Globus pallidus (tissue), 1 donor: ENCODE measurements at regions not wholly inside any gene's neighbourhood (a gene's known extent, or its start where the extent isn't known, plus 50 kb on each side); places are given as distances from the start of the nearest gene placed in this dataset.

Experiments
- DNase-seq: peaks from one replicate; pipeline ENCODE4 v3.0.0-alpha.2; 2015; ENCODE audit warnings: low spot score

DNA sequence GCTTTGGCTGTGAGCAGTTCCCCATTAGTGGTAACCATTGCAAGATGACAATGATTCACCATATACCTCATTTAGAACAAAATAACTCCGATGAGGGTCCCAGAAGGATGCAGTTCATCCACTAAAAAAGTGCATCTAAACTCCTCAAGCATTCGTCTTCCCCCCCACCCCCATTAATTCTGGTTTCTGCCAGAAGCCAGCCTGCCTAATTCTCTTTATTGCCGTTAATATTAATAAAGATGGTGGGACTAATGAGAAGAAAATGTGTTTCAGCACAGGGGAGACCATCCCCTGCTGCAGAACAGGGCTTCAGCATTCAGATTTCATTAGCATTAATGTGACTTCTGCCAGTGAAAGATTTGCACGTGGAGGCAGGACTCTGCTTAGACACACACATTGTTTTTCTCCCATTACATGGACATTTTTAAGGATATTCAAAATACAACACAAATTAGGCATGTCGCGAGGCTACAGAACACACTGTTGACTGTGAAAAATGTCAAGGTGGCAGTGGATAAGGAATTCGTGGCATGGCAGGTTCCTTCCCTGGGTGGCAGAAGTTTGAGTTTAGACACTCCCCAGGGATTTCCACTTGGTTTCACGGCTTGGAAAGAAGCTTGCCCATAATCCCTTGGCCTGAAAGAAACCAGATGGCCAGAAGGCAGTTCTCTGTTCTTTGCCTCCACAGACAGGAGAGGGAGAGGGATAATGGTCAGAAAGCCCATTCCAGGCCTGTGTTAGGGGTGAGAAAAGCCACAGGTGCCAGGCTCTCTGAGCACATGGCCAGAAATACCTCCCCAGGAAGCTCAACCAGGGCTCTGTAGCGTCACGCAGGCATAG lies 236.5 kb downstream of the FOXO1 start:
- no peak for DNase-seq

DNA sequence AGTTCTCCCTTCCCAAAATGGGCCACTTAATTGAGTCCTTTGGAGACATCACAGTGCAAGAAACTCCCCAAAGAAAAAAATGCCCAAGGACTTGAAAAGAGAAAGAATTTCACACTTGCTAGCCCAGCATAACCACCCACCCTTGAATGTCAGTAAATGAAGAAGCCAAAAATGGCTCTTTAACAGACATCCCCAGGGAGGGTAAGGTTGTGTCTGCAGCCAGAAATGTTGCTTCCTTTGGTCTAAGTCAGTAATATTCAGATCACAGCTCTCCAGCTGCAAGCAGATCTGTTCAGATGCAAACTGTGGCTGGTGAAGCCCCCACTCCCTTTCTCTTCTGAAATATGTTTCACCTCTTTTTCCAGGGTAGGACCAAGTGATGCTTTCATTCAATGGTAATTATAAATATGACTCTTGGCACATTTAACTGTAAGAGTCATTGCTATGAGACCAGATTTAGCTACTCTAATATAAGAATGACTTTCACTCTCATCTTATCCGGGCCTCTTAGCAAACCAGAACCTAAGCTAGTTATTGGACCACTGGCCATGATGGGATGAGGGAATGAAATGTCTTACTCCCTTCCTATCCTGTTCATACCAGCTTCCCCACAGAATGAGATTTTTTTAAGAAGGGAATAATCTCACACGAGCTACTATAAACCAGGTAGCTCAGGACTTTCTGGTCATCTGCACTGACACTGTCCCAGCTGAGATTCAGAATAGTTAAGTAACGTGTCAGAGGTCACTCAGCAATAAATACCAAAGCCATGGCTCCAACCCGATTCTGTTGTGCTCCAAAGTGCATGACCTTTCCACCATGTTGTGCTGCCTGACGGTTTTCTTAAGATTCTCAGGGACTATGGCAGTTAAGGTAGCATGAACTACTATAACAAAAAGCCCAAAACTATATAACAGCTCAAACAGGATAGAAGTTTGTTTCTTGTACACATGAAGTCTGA lies 234.1 kb downstream of the FOXO1 start:
- DNase-seq, result no peak

DNA sequence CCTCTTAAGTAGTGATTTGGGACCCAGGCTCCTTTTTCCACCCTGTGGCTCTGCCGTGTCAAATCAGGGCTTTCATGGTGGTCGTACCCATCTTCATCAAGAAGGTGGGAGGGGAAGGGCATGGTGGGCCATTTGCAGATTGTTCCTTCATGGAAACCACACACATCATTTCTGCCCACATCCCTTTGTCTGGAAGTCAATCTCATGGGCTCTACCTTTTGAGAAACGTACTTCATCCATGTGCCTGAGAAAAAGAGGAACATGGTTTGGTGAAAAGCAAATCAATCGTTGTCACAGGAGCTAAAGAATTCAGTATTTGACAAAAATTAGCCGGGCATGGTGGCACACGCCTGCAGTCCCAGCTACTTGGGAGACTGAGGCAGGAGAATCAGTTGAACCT lies 233.4 kb downstream of the FOXO1 start:
- no peak for DNase-seq

DNA sequence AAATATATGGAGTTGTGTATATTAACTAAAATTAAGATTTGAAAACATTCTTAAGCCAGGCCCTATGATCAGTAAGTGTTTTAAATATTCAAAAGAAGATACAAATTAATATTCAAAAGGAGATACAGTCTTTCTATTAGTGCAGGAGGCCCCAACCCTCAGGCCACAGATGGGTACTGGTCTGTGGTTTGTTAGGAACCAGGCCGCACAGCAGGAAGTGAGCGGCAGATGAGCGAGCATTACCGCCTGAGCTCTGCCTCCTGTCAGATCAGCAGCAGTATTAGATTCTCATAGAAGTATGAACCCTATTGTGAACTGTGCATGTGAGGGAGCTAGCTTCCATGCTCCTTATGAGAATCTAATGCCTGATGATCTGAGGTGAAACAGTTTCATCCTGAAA lies 232.9 kb downstream of the FOXO1 start:
- DNase-seq, result no peak

DNA sequence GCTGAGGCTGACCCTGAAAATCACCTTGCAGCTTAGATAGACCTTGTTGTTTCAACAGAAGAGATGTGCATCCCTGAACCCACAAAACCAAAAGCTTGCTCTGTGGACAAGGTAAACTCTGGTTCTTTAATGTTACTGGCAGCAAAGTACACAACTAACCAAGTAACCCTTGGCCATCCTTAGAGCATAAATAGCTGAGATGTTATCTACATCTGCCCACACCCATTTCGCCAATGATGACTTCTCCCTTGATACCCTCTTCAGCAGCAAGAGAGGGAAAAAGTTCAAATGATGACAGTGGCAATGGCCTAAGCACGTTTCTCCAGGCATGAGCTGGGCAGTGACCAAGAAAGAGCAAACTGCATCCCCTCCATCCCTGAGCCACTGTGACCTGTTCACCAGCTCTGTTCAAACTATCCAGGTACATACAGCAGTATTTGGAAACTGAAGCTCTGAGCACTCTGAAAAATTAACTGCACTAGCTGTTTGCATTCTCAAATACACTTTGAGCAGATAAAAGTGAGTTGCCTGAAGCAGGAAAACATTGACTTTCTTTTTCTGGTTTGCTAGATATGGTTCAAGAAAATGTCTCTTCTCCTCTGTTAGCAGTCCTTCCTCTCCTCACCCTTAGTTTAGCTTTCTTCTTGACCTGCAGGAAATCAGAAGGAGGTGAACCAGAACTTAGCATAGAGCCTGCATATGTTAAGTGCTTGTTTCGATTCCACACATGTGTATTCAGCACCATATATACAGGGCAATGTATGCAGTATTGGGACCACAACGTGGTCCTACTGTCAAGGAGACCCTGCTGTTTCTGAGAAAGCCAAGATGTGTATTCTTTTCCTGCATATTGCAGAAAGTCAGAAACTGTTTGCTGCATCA lies 231.7 kb downstream of the FOXO1 start:
- no peak for DNase-seq

DNA sequence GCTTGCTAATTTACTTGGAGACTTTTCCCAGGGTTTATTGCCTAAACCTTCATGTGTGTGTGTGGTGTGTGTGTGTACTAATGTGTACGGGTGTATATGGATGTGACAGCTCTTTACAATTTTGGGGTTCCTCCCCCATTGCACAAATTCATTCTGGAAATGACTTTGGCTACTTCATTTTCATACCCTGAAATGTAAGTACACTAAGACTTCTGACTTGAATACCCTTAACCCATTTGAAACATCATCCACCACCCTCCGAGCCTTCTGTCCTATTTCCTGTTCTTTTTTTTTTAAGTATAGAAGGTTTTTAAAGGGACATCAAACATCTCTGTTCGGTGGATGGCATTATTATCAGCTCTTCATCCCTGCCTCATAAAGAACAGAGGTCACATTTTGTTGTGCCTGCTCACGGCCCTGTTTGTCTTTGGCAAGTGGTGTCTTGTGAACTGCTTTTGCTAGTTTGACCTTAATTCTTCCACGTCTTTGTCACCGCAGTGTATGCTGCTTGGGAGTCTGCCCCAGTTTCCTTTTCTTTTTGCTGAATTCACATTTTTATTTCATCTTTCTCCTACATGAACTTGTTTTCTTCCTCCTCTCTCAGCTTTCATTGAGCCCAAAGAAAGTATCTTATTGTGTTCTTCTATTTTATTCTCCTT lies 228.3 kb downstream of the FOXO1 start:
- DNase-seq, result no peak

DNA sequence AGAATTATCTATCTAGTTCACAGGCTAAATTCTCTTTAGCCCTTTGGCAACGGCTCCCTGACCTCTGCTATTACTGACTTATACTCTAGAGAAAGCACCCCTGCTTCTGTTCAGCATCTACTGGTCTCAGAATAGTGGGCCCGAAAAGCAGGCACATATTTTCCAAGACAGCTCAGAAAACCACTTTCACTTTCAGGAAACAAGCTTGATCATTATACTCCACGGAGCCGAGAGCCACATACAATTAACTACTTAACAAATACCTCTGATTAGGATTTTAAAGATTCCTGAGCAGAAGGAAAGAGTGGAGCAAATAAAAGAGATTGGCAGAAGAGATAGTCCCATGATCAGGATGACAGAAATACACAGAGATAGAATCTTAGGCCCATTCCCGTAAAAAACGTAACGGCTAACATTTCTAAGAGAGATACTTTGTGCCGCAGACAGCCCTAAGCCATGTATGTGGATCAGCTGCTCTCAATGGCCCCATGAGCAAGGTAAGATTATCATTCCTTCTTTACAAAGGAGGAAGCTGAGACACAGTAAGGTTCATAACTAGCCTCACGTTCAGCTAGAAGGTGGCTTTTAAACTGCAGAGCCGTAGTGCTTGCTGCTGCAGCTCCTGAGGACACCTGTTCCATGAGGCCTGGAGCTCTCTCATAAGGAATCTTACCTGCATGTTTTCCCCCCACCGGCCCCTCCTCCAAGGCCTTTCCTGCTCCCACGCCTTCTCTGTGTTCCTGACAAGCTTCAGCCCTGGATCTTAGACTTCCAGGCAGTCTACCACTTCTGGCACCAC lies 227.2 kb downstream of the FOXO1 start:
- DNase-seq, result peak; percentile 38

DNA sequence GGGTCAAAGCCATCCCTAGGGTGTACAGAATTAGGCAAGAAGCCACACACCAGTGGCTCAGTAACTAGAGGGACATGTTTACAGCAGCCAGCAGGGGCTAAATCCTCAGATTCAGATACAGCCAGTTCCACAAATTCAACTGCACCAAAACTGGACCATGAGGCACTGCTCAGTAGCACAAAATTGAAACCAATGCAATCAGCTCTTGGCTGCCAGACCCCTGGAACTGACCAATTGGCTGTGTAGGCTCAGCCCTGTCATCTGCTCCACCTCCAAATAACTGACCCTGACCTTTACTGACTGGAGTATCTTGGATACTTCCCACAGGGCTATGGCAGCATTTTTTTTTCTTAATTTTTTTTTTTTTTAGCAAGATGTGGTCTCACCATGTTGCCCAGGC lies 226.5 kb downstream of the FOXO1 start:
- no peak for DNase-seq

DNA sequence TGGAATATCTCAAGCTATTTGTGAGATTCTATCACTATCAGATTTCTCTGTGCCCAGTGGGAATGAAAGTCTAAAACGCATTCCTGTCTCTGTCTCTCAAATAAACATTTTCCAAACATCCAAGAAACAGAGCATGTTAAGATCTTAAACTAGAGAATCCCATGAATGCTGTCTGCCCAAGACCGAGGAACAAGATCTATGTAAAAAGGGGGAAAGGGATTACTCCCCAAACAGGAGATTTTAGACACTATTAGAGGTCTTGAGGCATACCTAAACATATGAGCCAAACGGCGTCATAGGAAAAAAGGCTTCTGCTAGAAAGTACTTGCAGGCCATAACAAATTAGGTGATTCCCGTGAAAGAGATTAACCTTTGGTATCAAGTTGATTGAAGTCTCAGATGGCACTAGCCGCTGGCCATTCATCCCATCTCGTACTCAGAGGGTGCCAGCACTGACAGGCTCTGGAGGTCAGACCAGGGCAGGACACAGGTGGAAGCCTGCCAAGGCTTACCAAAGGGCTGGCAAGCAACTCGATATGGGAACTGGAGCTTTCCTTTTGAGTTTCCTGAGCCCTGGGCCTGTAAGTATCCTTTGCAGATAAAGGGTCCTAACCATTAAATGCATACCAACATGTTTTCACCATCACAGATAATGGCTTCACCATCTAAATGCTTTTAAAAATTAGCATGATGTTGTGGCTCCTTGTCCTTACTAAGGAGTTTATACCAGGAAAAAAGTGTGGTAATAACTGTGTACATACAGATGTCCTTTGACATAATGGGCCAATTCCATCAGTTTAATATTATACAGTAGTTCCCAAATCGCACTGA lies 225.2 kb downstream of the FOXO1 start:
- peak; percentile 81 for DNase-seq

DNA sequence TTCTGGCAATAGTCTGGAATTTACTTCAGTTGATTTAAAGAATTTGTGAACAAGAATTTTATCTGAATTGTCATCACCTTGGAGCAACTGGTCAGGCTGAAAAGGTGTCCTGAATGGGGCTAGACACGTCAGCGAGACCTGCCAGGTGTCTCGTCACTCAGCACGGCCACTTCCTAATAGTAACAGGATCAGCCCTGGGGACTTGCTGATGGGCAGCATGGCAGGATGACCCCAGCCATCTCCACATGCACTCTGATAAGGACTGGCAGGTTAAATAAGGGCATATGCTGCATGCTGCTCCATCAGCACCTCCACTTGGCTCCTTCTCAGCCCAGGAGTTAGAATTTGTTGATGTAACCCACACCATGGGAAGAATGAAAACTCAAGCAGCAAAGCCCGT lies 224.2 kb downstream of the FOXO1 start:
- no peak for DNase-seq

DNA sequence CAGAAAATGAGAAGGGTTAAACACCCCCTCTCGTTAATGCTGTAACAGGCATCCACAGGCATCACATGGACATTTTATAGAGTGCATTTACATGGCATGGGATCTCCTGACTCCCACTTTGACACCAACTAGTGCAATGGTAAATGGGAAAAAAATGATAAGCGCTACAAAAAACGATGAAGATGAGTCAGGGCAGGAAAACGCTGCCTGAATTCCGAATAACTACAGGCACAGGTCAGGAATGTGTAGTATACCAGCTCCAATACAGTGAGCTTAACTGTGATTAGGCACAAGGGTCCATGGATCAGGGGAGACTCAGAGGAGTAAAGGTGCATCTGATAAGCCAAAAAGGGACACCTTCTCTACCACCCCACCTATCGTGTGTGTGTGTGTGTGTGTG lies 223.6 kb downstream of the FOXO1 start:
- DNase-seq, result no peak

DNA sequence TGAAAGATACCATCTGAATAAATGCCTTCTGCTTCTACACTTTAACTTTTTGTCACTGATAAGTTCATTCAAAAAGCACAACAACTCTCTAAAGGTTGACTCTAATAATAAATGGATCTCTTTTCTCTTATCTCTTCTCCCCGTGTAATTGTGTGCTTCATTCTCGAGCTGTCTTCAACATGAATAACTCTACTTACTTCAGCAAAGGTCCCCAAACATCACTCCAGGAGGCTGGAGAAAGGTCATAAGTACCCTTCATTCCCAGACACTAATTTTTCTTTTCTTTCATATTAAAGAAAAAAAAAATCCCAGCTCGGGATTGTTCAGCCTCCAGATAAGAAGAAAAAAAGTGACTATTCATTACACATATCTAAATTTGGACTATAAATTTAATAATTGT lies 222.2 kb downstream of the FOXO1 start:
- no peak for DNase-seq

DNA sequence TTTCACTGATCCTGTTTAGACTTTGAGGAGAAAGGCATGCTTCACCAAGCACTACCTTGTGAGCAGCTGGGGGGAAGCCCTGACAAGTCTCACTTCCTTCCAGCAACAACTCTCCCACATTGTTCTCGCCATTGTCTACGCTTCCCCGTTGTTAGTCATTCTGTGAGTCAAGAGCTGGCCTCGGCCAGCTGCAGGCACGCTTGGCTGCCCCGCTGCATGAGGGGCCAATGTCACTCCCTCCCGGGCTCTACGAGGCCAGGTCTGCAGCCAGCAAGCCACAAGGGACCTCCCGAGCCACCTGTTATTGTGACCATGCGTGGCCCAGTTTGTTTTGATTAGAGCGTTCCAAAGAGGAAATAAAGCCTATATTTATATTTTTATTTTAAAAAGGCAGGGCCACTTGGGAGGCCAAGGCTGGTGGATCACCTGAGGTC lies 220.9 kb downstream of the FOXO1 start:
- no peak for DNase-seq

DNA sequence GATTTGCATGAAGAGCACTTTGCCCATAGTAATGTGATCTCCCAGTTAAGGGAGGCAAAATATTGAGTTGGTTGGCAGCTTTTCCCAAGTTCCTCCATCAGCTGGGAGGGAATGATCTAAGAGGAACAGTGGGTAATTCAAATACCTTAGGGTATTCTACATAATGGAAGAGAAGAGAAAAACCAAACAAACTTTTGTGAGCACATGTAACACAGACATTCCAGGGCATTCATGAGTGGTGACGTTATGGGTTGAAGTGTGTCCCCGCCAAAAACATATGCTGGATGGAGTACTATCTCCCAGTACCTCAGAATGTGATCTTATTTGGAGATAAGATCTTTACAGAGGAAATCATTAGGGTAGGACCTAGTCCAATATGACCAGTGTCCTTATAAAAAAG lies 220.1 kb downstream of the FOXO1 start:
- DNase-seq, result no peak

DNA sequence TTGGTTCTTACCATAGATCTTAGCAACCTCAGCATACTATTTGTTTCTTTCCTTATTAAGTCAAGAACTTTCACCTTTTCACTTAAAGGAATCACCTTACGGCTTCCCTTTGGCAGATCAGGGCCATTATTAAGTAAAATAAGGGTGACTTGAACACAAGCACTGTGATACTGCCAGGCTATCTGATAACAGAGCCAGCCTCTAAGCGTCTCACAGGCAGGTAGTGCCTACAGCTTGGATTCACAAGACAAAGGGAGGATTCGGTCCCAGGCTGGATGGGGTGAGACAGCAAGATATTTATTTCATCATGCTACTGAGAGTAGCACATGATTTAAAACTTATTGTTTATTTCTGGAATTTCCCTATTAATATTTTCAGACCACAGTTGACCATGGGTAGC lies 218.6 kb downstream of the FOXO1 start:
- DNase-seq, result no peak

DNA sequence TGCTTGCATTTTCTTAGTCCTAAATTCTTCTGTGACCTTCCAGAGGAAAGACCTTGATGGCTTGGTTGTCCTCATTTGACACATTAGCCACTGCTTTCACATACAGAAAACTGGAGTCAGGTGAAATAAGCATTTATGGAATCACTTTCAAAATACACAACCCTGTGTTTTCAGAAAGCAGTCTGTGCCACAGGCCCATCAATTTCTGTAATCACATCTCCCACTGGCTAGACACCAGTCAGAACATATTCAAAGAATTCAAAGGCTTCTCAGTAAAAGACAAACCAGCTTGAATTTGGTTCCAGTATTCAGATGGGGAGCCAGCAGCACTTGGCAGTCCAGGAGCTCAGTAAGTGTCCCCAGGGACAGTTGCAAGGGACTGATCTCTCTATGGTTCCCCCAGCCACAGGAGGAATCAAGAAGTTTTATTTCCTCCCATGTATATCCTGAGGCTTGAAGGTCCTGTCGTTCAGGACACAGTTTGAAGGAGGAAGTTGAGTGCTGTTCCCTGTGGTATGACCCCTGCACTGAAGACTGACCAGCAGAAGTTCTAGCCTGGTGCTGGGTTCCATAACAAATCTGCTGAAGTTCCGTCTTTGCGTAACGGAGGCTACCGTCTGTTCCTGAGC lies 214.3 kb downstream of the FOXO1 start:
- DNase-seq, result peak; percentile 38

DNA sequence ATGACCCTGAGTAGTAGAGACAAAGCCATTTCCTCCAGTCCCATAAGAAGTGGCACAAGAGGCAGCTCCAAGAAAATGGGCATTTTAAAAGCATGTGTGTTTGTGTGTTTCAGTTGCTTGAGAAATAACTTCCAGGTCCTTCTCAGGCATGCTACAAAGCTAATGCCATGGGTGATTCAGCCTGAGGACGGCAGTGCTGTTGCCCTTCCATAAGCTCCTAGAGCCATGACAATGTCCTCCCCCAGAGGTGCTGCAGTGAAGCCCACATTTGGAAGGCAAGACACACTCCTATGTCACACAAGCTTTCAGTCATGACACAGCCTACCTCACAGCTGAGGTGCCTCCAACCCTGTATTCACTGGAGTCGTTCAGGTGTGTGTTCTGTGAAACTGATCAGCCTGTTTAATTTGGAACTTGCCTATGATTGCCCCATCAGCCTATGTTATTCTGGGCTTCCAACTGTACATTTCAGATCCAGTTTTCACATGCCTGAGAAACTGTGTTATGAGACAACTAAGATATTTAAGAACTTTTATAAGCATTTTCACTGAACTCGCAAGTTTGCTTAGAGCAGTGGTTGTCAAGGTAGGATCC lies 213.6 kb downstream of the FOXO1 start:
- no peak for DNase-seq

DNA sequence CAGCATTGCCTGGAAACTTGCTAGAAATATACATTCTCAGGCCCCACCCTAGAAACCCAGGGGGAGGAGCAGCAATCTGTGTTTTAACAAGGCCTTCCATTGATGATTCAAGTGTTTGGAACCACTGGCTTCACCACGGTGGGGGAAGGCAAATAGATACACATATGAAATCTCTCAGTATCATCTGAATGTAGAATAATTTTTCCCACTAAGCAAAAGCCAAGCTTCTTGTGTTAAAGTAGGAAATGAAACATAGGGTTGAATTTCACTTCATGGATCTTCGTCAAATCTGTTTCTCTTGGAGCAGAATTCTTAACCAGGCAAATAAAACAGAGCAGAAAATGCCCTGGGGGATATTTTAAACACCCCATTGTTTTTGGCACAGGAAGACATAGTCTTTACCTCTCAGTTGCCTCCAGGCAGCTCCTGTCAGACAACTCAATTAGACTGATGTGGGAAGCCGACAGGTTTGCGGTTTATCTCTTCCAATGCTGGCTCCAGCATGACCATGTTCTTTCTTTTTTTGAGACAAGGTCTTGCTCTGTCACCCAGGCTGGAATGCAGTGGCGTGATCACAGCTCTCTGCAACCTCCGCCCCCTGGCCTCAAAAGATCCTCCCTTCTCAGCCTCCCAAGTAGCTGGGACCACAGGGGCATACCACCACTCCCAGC lies 213.0 kb downstream of the FOXO1 start:
- DNase-seq, result no peak
